HG02938 (cell line): ENCODE measurements at regions not wholly inside any gene's neighbourhood (a gene's known extent, or its start where the extent isn't known, plus 50 kb on each side); places are given as distances from the start of the nearest gene placed in this dataset.

Source experiments
- ATAC-seq: cut with Tn5 transposase; IDR thresholded peaks from one replicate; pipeline ENCODE4 v1.9.1; 2021; ENCODE audit warnings: mild to moderate bottlenecking, moderate library complexity; ENCODE audit not compliant: unreplicated experiment

GRCh38 chr19:29292153-29292552, 79.2 kb upstream of the UQCRFS1 start:
- ATAC-seq, result no peak

DNA sequence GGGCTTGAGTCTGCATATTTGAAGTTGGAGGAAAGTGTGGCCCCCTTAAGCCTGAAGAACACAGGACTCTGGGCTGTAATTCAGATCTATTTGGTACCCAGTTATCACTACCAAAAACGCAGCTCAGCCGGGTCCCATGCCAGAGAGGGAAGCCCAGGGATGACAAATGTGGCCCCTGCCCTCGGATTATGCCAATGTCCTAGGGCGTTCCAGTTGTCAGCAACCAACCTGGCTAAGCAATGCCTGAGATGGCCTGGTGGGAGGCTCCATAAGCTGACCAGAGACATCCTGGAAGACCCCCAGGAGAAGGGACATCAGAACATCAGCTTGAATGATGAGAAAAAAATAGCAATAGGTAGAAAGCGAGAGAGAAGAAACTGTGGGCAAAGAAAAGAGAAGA, 79.6 kb upstream of the UQCRFS1 start:
- ATAC-seq, result no peak

DNA sequence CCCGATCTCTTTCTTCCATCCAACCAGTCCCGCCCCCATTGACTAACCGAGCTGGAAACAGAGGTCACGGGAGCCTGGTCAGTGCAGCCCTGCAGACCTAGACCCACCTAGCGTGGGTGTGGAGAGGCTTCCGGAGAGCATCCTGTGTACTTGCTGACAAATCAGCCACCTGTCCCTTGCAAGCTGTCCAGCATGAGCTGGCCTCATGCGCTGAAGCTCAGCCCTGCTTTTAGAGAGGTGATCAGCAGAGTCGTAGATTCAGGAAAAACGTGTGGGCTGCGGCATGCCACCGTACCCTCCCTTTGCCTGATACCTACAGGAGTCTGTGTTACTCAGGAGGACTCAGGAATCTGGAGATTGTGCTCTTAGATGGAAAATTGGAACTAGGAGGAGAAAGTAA, 80.3 kb upstream of the UQCRFS1 start:
- no peak for ATAC-seq

GRCh38 chr19:29293736-29294342, 80.9 kb upstream of the UQCRFS1 start:
- no peak for ATAC-seq

- no peak for ATAC-seq
These were observed 81.4 kb upstream of the UQCRFS1 start for GRCh38 chr19:29294343-29294811.

GRCh38 chr19:29295285-29295684, 82.3 kb upstream of the UQCRFS1 start:
- ATAC-seq, result no peak

- no peak for ATAC-seq
These were observed 84.4 kb upstream of the UQCRFS1 start for GRCh38 chr19:29297381-29297780.

DNA sequence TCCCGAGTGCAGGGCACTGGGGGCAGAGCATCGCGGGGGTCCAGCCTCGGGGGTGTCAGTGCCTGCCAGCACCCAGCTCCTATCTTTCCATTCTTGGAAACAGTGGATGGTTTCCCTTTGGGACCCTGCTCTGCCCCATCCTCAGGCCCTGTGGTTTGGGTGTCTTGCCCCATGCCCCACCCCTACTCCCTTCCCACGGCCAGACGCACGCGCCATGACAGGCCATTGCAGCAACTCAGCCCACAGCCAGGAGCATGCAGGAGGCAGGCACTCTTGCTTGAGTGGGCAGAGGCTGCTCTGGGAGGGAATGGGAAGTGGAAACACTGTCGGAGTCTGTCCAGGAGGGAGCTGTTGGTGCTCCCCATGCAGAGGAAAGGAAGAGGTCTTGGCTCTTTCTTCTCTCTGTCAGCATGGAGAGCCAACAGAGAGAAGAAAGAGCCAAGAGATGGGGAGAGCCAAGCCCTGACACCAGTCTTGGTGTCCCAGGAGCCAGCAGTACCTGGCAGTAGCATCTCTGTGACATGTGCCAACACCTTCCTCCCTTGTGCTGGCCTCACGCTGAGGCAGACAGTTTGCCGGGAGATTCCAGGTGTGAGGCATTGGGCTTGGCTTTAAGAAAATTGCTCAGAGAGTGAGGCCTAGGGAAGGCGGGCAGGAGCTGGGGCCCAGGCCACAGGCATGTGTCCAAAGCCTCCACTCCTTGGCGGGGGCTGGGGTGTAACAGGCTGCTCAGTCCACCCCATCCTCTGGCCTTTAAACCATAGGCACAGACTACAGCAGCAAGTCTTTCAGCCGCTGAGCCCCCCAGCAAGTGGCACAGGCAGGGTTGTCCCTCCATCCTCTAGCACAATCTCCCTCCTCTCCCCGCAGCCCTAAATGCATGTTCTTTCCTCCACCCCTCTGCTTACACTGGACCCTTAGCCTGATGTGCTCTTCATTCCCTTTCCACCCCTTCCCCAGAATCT, 86.7 kb upstream of the UQCRFS1 start:
- no peak for ATAC-seq

DNA sequence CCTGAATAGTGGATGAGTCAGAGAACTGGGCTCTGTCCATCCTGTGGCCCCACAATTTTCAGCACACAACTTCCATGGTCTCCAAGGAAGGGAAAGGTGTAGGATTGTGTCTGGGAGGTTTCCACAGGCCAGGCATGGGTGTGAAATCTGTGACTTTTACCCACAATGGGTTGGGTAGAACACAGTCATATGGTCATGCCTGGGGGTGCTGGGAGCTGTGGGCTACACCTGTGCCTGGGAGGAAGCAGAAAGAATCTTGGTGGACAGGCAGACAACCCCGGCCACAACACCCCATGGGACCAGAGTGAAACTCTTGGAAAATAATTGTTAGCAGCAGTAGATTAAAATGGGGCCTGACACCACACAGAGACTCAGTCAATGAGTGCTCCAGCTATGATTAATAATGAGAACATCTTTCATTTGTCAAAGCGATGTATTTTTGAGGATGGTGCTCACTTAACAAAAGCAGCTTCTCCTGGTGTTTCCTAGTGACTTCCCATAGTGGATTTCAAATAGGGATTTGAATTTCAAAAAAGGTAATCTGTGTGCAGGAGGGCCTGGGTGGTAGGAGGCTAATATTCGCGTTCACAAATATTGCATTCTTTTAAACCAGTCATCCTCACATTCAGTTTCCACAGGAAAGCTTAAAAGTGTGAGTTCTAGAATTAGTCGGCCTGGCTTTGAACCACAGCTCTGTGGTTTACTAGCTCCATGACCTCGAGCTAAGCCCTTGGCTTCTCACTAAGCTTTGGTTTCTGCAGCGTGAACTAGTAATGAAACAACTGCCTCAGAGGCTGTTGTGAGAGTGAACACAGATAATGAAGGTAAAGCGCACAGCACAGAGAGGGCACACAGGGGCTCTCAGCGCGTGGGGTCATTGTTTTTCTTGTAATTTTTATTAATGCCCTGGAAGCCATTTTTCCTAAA, 89.3 kb upstream of the UQCRFS1 start:
- ATAC-seq, result no peak

DNA sequence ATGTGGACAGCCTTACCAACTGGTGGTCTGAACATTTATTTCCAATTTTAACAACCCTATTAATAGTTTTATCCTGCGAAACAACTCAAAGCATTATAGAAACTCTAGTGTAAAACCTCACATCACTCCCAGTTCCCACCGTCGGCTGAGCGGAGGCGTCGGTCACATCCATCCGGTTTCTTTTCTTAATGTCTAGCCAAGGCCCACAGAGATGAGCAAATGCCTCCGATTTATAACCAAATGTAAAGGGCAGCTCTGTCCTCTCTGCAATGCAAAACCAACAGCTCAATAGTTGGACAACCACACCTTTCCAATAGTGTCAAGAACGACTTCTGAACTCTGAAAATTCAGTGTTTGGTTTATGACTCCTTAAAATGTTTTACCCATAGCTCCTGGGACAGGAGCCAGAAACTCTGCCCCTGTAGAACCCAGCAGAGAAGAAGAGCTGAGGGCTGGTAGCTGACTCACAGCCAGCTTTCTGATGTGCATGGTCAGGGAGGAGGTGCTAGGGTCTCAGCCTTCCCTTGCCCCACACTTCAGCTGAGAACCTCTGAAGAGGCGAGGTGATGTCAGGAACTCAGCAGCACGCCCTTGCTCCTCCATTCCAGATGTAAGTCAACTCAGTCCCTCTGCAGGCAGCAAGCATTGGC, 90.2 kb upstream of the UQCRFS1 start:
- ATAC-seq, result no peak

- ATAC-seq, result no peak
These were observed 90.8 kb upstream of the UQCRFS1 start for GRCh38 chr19:29303719-29304090.

DNA sequence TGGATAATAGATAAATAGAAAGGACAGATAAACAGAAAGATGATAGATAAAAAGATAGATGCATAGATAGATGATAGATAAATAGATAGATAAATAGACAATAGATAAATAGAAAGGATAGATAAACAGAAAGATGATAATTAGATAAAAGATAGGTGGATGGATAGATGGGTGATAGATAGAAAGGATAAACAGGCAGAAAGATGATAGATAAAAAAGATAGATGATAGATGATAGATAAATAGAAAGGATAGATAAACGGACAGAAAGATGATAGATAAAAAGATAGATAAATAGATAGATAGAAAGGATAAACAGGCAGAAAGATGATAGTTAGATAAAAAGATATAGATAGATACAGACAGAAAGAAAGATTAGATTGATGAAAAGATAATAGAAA, 92.3 kb upstream of the UQCRFS1 start:
- ATAC-seq, result no peak

- ATAC-seq, result no peak
These were observed 96.1 kb upstream of the UQCRFS1 start for GRCh38 chr19:29308977-29309590.

DNA sequence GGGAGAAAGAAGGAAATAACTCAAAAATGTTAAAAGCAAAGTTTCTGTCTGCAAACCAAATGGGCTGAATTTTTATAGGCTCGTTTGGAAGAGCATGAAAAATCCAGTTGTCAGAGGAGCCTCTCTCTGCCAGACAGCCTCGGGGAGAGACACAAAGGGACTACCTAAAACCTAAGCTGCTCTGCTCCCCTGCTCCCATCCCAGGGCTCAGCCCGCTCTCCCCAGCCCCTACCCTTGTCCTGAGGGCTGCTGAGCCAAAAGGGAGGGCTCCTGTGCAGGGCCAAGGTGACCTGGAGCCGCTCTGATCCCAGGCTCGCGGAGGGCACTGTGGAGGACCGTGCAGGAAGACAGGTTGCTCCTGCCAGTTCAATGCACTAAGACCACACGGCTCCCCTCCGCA, 96.7 kb upstream of the UQCRFS1 start:
- ATAC-seq, result no peak

DNA sequence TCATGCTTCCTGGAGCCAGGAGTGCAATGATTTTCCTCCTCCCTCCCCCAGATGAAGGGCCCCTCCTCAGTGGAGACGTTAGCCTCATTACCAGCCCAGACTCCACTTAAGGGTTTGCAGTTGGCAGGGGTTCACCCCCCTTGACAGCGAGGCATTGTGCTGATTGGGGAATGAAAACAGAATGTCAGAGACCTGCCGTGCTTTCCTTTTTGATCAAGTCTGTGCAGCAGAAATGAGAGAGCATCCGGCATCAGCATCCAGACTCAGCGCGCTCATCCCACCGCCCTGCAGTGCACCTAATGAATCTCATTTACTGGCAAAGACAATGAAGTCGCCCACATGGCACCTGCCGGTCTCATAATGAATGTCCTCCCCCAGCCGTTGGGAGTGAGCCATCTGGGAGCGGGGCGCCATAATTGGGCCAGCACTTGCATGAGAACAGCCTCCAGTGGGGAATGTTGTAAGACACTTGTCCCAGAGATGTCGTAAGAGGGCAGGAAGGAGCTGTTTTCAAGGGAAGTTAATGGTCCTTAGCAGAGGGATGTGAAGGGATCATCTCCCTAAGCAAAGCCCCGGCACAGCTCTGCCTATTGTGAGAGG, 98.3 kb upstream of the UQCRFS1 start:
- ATAC-seq, result no peak

GRCh38 chr19:29315556-29316190, 102.7 kb upstream of the UQCRFS1 start:
- ATAC-seq, result no peak

GRCh38 chr19:29318581-29318980, 105.6 kb upstream of the UQCRFS1 start:
- no peak for ATAC-seq

- ATAC-seq, result no peak
These were observed 107.1 kb upstream of the UQCRFS1 start for GRCh38 chr19:29320086-29320485.

DNA sequence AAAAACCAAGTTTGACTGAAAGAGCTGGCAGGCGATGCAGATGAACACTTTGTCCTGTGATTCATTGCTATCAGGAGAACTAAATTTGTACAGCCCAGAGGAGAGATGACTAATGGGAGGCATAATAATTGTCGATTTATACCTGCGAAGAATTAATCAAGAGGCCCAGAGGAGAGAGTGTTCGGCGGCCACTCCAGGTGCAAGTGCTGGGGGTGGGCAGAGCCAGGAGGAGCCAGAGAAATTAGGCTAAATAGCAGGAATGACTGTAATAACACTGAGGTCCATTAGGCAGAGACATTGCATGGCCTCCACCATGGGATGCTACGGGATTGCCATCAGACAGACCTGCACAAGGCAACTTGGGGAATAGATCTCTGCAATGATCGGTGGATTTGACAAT, 107.7 kb upstream of the UQCRFS1 start:
- ATAC-seq, result no peak
